HEK293T (cell line): ENCODE measurements at regions not wholly inside any gene's neighbourhood (a gene's known extent, or its start where the extent isn't known, plus 50 kb on each side); places are given as distances from the start of the nearest gene placed in this dataset.

ENCODE experiments used
- ARNT ChIP-seq: fragments of 450-650 bp; IDR thresholded peaks from 2 replicates; pipeline ENCODE4 v1.6.1; 2017; ENCODE audit warnings: mild to moderate bottlenecking
- BHLHE40 ChIP-seq: fragments of 450-650 bp; IDR thresholded peaks from 2 replicates; pipeline ENCODE4 v1.6.1; 2016; ENCODE audit warnings: mild to moderate bottlenecking, moderate library complexity, borderline replicate concordance
- ELF4 ChIP-seq: fragments of 450-650 bp; IDR thresholded peaks from 2 replicates; pipeline ENCODE4 v1.6.1; 2017; ENCODE audit warnings: antibody characterized with exemption
- FOXK2 ChIP-seq: fragments of 450-650 bp; IDR thresholded peaks from 2 replicates; pipeline ENCODE4 v1.6.1; 2016; ENCODE audit warnings: mild to moderate bottlenecking
- FOXM1 ChIP-seq: fragments of 450-650 bp; IDR thresholded peaks from 2 replicates; pipeline ENCODE4 v1.6.1; 2017; ENCODE audit warnings: mild to moderate bottlenecking, borderline replicate concordance
- L3MBTL2 ChIP-seq: fragments of 450-650 bp; conservative IDR thresholded peaks from 2 replicates; pipeline ENCODE4 v1.6.1; 2016; ENCODE audit warnings: mild to moderate bottlenecking
- NFRKB ChIP-seq: fragments of 450-650 bp; IDR thresholded peaks from 2 replicates; pipeline ENCODE4 v1.6.1; 2016; ENCODE audit warnings: mild to moderate bottlenecking, moderate library complexity
- SP1 ChIP-seq: fragments of 450-650 bp; IDR thresholded peaks from 2 replicates; pipeline ENCODE4 v1.6.1; 2017
- SUZ12 ChIP-seq: fragments of 450-650 bp; IDR thresholded peaks from 2 replicates; pipeline ENCODE4 v1.6.1; 2016; ENCODE audit warnings: mild to moderate bottlenecking
- ZNF384 ChIP-seq: fragments of 450-650 bp; IDR thresholded peaks from 2 replicates; pipeline ENCODE4 v1.6.1; 2016

DNA sequence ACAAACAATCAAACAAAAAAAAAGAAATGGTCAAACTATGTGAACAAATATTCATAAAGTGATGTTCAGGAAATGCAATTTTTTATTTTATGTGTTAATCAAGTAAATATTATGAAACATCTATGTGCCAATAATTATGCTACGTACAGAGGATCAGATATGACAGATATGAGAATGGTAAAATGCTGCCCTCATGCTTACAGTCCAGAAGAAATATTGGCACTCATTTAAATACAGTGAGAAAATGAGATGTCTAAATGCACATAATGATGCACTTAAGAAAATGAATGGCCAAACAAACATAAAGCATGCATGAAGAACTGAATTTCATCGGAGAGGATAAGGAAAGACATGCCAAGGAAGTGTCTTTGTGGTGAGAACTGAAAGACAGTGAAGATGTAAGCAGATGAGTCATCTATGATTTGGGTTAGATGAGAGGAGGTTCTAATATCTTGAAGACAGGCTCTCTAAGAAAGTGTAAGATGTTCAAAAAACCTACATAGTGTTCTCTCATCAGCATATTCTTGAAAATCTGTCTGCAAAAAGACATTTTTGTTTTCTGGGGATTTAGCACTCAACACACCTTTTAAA is 1231.1 kb upstream of the ACO1 start:
- TF ChIP-seq SP1 (no peak), ARNT (no peak), ZNF384 (no peak), BHLHE40 (no peak), FOXM1 (no peak), L3MBTL2 (no peak), ELF4 (no peak), FOXK2 (no peak), NFRKB (no peak), SUZ12 (no peak)
